ENCODE measurements at regions not wholly inside any gene's neighbourhood (a gene's known extent, or its start where the extent isn't known, plus 50 kb on each side); places are given as distances from the start of the nearest gene placed in this dataset.
"Not testable (repeated sequence)": the region's sequence is repeated elsewhere in the genome, so short reads cannot be mapped to it uniquely, and the experiment has no call there.

GRCh38 chr15:45802140-45802539 lies 167.3 kb downstream of the SQOR start:
- H3K9me3 ChIP-seq (ENCODE audit: control insufficient read depth, low read length), result no peaks in the 10 kb centered on the region
- H3K4me3 ChIP-seq (ENCODE audit: insufficient read depth, low read depth, low read length, poor library complexity, severe bottlenecking), result no peak overlapping the region
- no peaks in the 10 kb centered on the region for H3K4me1 ChIP-seq (ENCODE audit: control insufficient read depth, insufficient read depth, low read length, poor library complexity, severe bottlenecking)
- H3K27ac ChIP-seq (ENCODE audit: insufficient read depth, low read length, poor library complexity, severe bottlenecking), result no peak overlapping the region
- no peaks in the 10 kb centered on the region for H3K27me3 ChIP-seq (replicated peaks; ENCODE audit: control insufficient read depth, insufficient read depth, low read length, poor library complexity, severe bottlenecking)
- no peaks in the 10 kb centered on the region for H3K36me3 ChIP-seq (ENCODE audit: control insufficient read depth, insufficient read depth, low read length)
- no peak for DNase-seq

GRCh38 chr15:45804028-45804427 lies 169.2 kb downstream of the SQOR start:
- no peaks in the 10 kb centered on the region for H3K36me3 ChIP-seq (ENCODE audit: control insufficient read depth, insufficient read depth, low read length)
- H3K9me3 ChIP-seq (ENCODE audit: control insufficient read depth, low read length), result no peaks in the 10 kb centered on the region
- H3K4me3 ChIP-seq (ENCODE audit: insufficient read depth, low read depth, low read length, poor library complexity, severe bottlenecking), result no peak overlapping the region
- no peak for DNase-seq
- no peaks in the 10 kb centered on the region for H3K4me1 ChIP-seq (ENCODE audit: control insufficient read depth, insufficient read depth, low read length, poor library complexity, severe bottlenecking)
- no peaks in the 10 kb centered on the region for H3K27me3 ChIP-seq (replicated peaks; ENCODE audit: control insufficient read depth, insufficient read depth, low read length, poor library complexity, severe bottlenecking)
- H3K27ac ChIP-seq (ENCODE audit: insufficient read depth, low read length, poor library complexity, severe bottlenecking), result no peak overlapping the region

GRCh38 chr15:45810201-45810600 lies 175.4 kb downstream of the SQOR start:
- Histone ChIP-seq H3K9me3 (ENCODE audit: control insufficient read depth, low read length) (no peaks in the 10 kb centered on the region), H3K27me3 (replicated peaks; ENCODE audit: control insufficient read depth, insufficient read depth, low read length, poor library complexity, severe bottlenecking) (no peaks in the 10 kb centered on the region), H3K4me3 (ENCODE audit: insufficient read depth, low read depth, low read length, poor library complexity, severe bottlenecking) (no peak overlapping the region), H3K27ac (ENCODE audit: insufficient read depth, low read length, poor library complexity, severe bottlenecking) (no peak overlapping the region), H3K36me3 (ENCODE audit: control insufficient read depth, insufficient read depth, low read length) (no peaks in the 10 kb centered on the region), H3K4me1 (ENCODE audit: control insufficient read depth, insufficient read depth, low read length, poor library complexity, severe bottlenecking) (no peaks in the 10 kb centered on the region)
- no peak for DNase-seq

- Histone ChIP-seq H3K27ac (ENCODE audit: insufficient read depth, low read length, poor library complexity, severe bottlenecking) (no peak overlapping the region), H3K27me3 (replicated peaks; ENCODE audit: control insufficient read depth, insufficient read depth, low read length, poor library complexity, severe bottlenecking) (no peaks in the 10 kb centered on the region), H3K36me3 (ENCODE audit: control insufficient read depth, insufficient read depth, low read length) (no peaks in the 10 kb centered on the region), H3K4me3 (ENCODE audit: insufficient read depth, low read depth, low read length, poor library complexity, severe bottlenecking) (no peak overlapping the region), H3K4me1 (ENCODE audit: control insufficient read depth, insufficient read depth, low read length, poor library complexity, severe bottlenecking) (no peaks in the 10 kb centered on the region), H3K9me3 (ENCODE audit: control insufficient read depth, low read length) (no peaks in the 10 kb centered on the region)
- no peak for DNase-seq
Observed at GRCh38 chr15:45812200-45812599, 177.4 kb downstream of the SQOR start.

- H3K27ac ChIP-seq (ENCODE audit: insufficient read depth, low read length, poor library complexity, severe bottlenecking); H3K4me1 ChIP-seq (ENCODE audit: control insufficient read depth, insufficient read depth, low read length, poor library complexity, severe bottlenecking); DNase-seq; H3K9me3 ChIP-seq (ENCODE audit: control insufficient read depth, low read length); H3K36me3 ChIP-seq (ENCODE audit: control insufficient read depth, insufficient read depth, low read length); H3K4me3 ChIP-seq (ENCODE audit: insufficient read depth, low read depth, low read length, poor library complexity, severe bottlenecking); H3K27me3 ChIP-seq (replicated peaks; ENCODE audit: control insufficient read depth, insufficient read depth, low read length, poor library complexity, severe bottlenecking): not testable (repeated sequence)
Observed at GRCh38 chr15:45817578-45817977, 182.7 kb downstream of the SQOR start.

GRCh38 chr15:45821390-45821789 lies 186.6 kb downstream of the SQOR start:
- Histone ChIP-seq H3K4me3 (ENCODE audit: insufficient read depth, low read depth, low read length, poor library complexity, severe bottlenecking) (no peak overlapping the region), H3K4me1 (ENCODE audit: control insufficient read depth, insufficient read depth, low read length, poor library complexity, severe bottlenecking) (no peaks in the 10 kb centered on the region), H3K36me3 (ENCODE audit: control insufficient read depth, insufficient read depth, low read length) (no peaks in the 10 kb centered on the region), H3K9me3 (ENCODE audit: control insufficient read depth, low read length) (no peaks in the 10 kb centered on the region), H3K27ac (ENCODE audit: insufficient read depth, low read length, poor library complexity, severe bottlenecking) (no peak overlapping the region), H3K27me3 (replicated peaks; ENCODE audit: control insufficient read depth, insufficient read depth, low read length, poor library complexity, severe bottlenecking) (no peaks in the 10 kb centered on the region)
- DNase-seq, result no peak

- H3K9me3 ChIP-seq (ENCODE audit: control insufficient read depth, low read length); H3K27ac ChIP-seq (ENCODE audit: insufficient read depth, low read length, poor library complexity, severe bottlenecking); H3K36me3 ChIP-seq (ENCODE audit: control insufficient read depth, insufficient read depth, low read length); H3K4me3 ChIP-seq (ENCODE audit: insufficient read depth, low read depth, low read length, poor library complexity, severe bottlenecking); DNase-seq; H3K27me3 ChIP-seq (replicated peaks; ENCODE audit: control insufficient read depth, insufficient read depth, low read length, poor library complexity, severe bottlenecking); H3K4me1 ChIP-seq (ENCODE audit: control insufficient read depth, insufficient read depth, low read length, poor library complexity, severe bottlenecking): not testable (repeated sequence)
Observed at GRCh38 chr15:45822968-45823367, 188.1 kb downstream of the SQOR start.

GRCh38 chr15:45827275-45827674 lies 192.4 kb downstream of the SQOR start:
- Histone ChIP-seq H3K36me3 (ENCODE audit: control insufficient read depth, insufficient read depth, low read length) (no peaks in the 10 kb centered on the region), H3K27ac (ENCODE audit: insufficient read depth, low read length, poor library complexity, severe bottlenecking) (no peak overlapping the region), H3K9me3 (ENCODE audit: control insufficient read depth, low read length) (no peaks in the 10 kb centered on the region), H3K27me3 (replicated peaks; ENCODE audit: control insufficient read depth, insufficient read depth, low read length, poor library complexity, severe bottlenecking) (no peaks in the 10 kb centered on the region), H3K4me3 (ENCODE audit: insufficient read depth, low read depth, low read length, poor library complexity, severe bottlenecking) (no peak overlapping the region), H3K4me1 (ENCODE audit: control insufficient read depth, insufficient read depth, low read length, poor library complexity, severe bottlenecking) (no peaks in the 10 kb centered on the region)
- DNase-seq, result no peak

GRCh38 chr15:45827766-45828165 lies 192.9 kb downstream of the SQOR start:
- H3K9me3 ChIP-seq (ENCODE audit: control insufficient read depth, low read length), result no peaks in the 10 kb centered on the region
- H3K27me3 ChIP-seq (replicated peaks; ENCODE audit: control insufficient read depth, insufficient read depth, low read length, poor library complexity, severe bottlenecking), result no peaks in the 10 kb centered on the region
- H3K4me1 ChIP-seq (ENCODE audit: control insufficient read depth, insufficient read depth, low read length, poor library complexity, severe bottlenecking), result no peaks in the 10 kb centered on the region
- H3K27ac ChIP-seq (ENCODE audit: insufficient read depth, low read length, poor library complexity, severe bottlenecking), result no peak overlapping the region
- no peak for DNase-seq
- no peak overlapping the region for H3K4me3 ChIP-seq (ENCODE audit: insufficient read depth, low read depth, low read length, poor library complexity, severe bottlenecking)
- no peaks in the 10 kb centered on the region for H3K36me3 ChIP-seq (ENCODE audit: control insufficient read depth, insufficient read depth, low read length)

GRCh38 chr15:45829336-45830153 lies 194.7 kb downstream of the SQOR start:
- H3K27me3 ChIP-seq (replicated peaks; ENCODE audit: control insufficient read depth, insufficient read depth, low read length, poor library complexity, severe bottlenecking), result no peaks in the 10 kb centered on the region
- no peak overlapping the region for H3K4me3 ChIP-seq (ENCODE audit: insufficient read depth, low read depth, low read length, poor library complexity, severe bottlenecking)
- H3K27ac ChIP-seq (ENCODE audit: insufficient read depth, low read length, poor library complexity, severe bottlenecking), result no peak overlapping the region
- no peak for DNase-seq
- no peaks in the 10 kb centered on the region for H3K4me1 ChIP-seq (ENCODE audit: control insufficient read depth, insufficient read depth, low read length, poor library complexity, severe bottlenecking)
- no peaks in the 10 kb centered on the region for H3K36me3 ChIP-seq (ENCODE audit: control insufficient read depth, insufficient read depth, low read length)
- H3K9me3 ChIP-seq (ENCODE audit: control insufficient read depth, low read length), result no peaks in the 10 kb centered on the region
